IMR-90 (cell line): ENCODE measurements at regions not wholly inside any gene's neighbourhood (a gene's known extent, or its start where the extent isn't known, plus 50 kb on each side); places are given as distances from the start of the nearest gene placed in this dataset.

Source experiments
- ATAC-seq: fragments of 200-7000 bp; cut with Tn5 transposase; 2 replicates; pipeline ENCODE4 v1.9.1; 2020; ENCODE audit warnings: low read depth, mild to moderate bottlenecking, moderate library complexity
- BruUV-seq: library from RNA; stranded (reverse); fragments of 400-500 nt; replicated peaks from 2 replicates; lab custom pipeline; 2021; lab: Mats Ljungman, UMichigan
- CTCF ChIA-PET: fragments of 300-600 bp; formaldehyde crosslinking; extraction: SDS; loops from one replicate; lab custom pipeline; 2021; ENCODE audit warnings: antibody characterized with exemption; lab: Yijun Ruan, JAX
- POLR2A ChIA-PET: fragments of 300-600 bp; sonication (Branson Sonifier 250); formaldehyde crosslinking; loops from one replicate; lab custom pipeline; 2022; ENCODE audit warnings: antibody characterized with exemption; ENCODE audit not compliant: unreplicated experiment; lab: Charles Lee
- DNase-seq: peaks from one replicate; pipeline ENCODE4 v3.0.0; 2013
- H2AFZ ChIP-seq: replicated peaks from 2 replicates; pipeline ENCODE3; 2013; ENCODE audit warnings: low read length, mild to moderate bottlenecking; ENCODE audit not compliant: poor library complexity
- H2AK5ac ChIP-seq: 2 replicates; pipeline ENCODE4 v1.6.1; 2013; ENCODE audit warnings: low read depth, low read length, inconsistent platforms
- H2AK9ac ChIP-seq: replicated peaks from 2 replicates; pipeline ENCODE3; 2013; ENCODE audit warnings: mild to moderate bottlenecking, low read depth, low read length, moderate library complexity; ENCODE audit not compliant: poor library complexity
- H2BK120ac ChIP-seq: 2 replicates; pipeline ENCODE4 v1.6.1; 2013; ENCODE audit warnings: low read depth, low read length, inconsistent platforms
- H2BK15ac ChIP-seq: 3 replicates; pipeline ENCODE4 v1.6.1; 2013; ENCODE audit warnings: low read depth, low read length, inconsistent platforms
- H2BK20ac ChIP-seq: 2 replicates; pipeline ENCODE4 v1.6.1; 2013; ENCODE audit warnings: low read depth, mild to moderate bottlenecking, inconsistent platforms, low read length, moderate library complexity
- H2BK5ac ChIP-seq: 2 replicates; pipeline ENCODE4 v1.6.1; 2013; ENCODE audit warnings: mild to moderate bottlenecking, low read depth, low read length, inconsistent platforms; ENCODE audit not compliant: poor library complexity, severe bottlenecking
- H3K14ac ChIP-seq: replicated peaks from 2 replicates; pipeline ENCODE4 v1.6.1; 2013; ENCODE audit warnings: low read depth, low read length, inconsistent platforms
- H3K18ac ChIP-seq: 2 replicates; pipeline ENCODE4 v1.6.1; 2013; ENCODE audit warnings: low read depth, low read length, control low read depth
- H3K23ac ChIP-seq: 2 replicates; pipeline ENCODE4 v1.6.1; 2013; ENCODE audit warnings: low read depth, low read length, inconsistent platforms
- H3K27ac ChIP-seq: 2 replicates; pipeline ENCODE4 v1.5.1; 2013; ENCODE audit warnings: mild to moderate bottlenecking, control low read depth, low read length; ENCODE audit not compliant: insufficient read depth
- H3K27me3 ChIP-seq: 2 replicates; pipeline ENCODE4 v1.6.1; 2013; ENCODE audit warnings: low read length; ENCODE audit not compliant: control insufficient read depth, insufficient read depth
- H3K36me3 ChIP-seq: 2 replicates; pipeline ENCODE4 v1.6.1; 2013; ENCODE audit warnings: low read length, mixed read lengths; ENCODE audit not compliant: control insufficient read depth, insufficient read depth
- H3K4ac ChIP-seq: 2 replicates; pipeline ENCODE4 v1.6.1; 2013; ENCODE audit warnings: low read depth, low read length, inconsistent platforms
- H3K4me1 ChIP-seq: 2 replicates; pipeline ENCODE4 v1.6.1; 2013; ENCODE audit warnings: low read length, mixed read lengths; ENCODE audit not compliant: control insufficient read depth, insufficient read depth
- H3K4me2 ChIP-seq: 2 replicates; pipeline ENCODE4 v1.6.1; 2013; ENCODE audit warnings: low read depth, mild to moderate bottlenecking, control low read depth, low read length, moderate library complexity
- H3K4me3 ChIP-seq: 2 replicates; pipeline ENCODE4 v1.5.1; 2013; ENCODE audit warnings: low read depth, mild to moderate bottlenecking, control low read depth, low read length, moderate library complexity; ENCODE audit not compliant: insufficient read depth
- H3K56ac ChIP-seq: 2 replicates; pipeline ENCODE4 v1.6.1; 2013; ENCODE audit warnings: low read length, inconsistent platforms; ENCODE audit not compliant: insufficient read depth; ENCODE audit errors: extremely low read depth
- H3K79me1 ChIP-seq, 2 experiments: 2 replicates each; pipeline ENCODE4 v1.6.1; 2013; ENCODE audit warnings: low read length in 2 of 2, inconsistent platforms in 1 of 2, low read depth in 1 of 2
- H3K9ac ChIP-seq: 2 replicates; pipeline ENCODE4 v1.6.1; 2013; ENCODE audit warnings: low read depth, low read length, control low read depth
- H3K9me1 ChIP-seq: 2 replicates; pipeline ENCODE4 v1.6.1; 2013; ENCODE audit warnings: low read length, inconsistent platforms; ENCODE audit not compliant: insufficient read depth
- H3K9me3 ChIP-seq: 2 replicates; pipeline ENCODE4 v1.6.1; 2013; ENCODE audit warnings: low read length; ENCODE audit not compliant: control insufficient read depth, insufficient read depth
- H4K20me1 ChIP-seq: 2 replicates; pipeline ENCODE4 v1.6.1; 2013; ENCODE audit warnings: low read length, inconsistent platforms; ENCODE audit not compliant: insufficient read depth
- H4K5ac ChIP-seq: 2 replicates; pipeline ENCODE4 v1.6.1; 2013; ENCODE audit warnings: mild to moderate bottlenecking, low read depth, low read length, control low read depth
- H4K8ac ChIP-seq, 2 experiments: 2 replicates each; pipeline ENCODE4 v1.6.1; 2013; ENCODE audit warnings: low read depth in 2 of 2, low read length in 2 of 2, control low read depth in 1 of 2, inconsistent platforms in 1 of 2
- H4K91ac ChIP-seq: 2 replicates; pipeline ENCODE4 v1.6.1; 2013; ENCODE audit warnings: low read depth, low read length, inconsistent platforms; ENCODE audit not compliant: insufficient read depth
- CEBPB ChIP-seq: IDR thresholded peaks from 2 replicates; pipeline ENCODE4 v1.6.1; 2012; ENCODE audit warnings: low read depth, low read length, improper control_type of control experiment
- FOS ChIP-seq: fragments of 150-350 bp; IDR thresholded peaks from 2 replicates; pipeline ENCODE4 v1.6.1; 2016; ENCODE audit warnings: low read depth, low read length
- WGBS, 2 experiments: methylation state at CpG; one replicate each; pipeline versions ENCODE4 v1.1.5 to v1.1.7; 2013; ENCODE audit warnings: missing lambda C conversion rate in 2 of 2; ENCODE audit not compliant: insufficient read length in 1 of 2; ENCODE audit errors: extremely low coverage in 2 of 2; 5-methylcytosine and 5-hydroxymethylcytosine counted together
- dilution Hi-C: fragments of 300-500 bp; cut with HindIII; formaldehyde crosslinking; loops from one replicate; pipeline ENCODE4 v1.14.3; 2018; ENCODE audit warnings: low sequenced_read_pairs; ENCODE audit not compliant: unreplicated experiment
- in situ Hi-C: fragments of 300-500 bp; cut with MboI; formaldehyde crosslinking; loops from 3 replicates; pipeline ENCODE4 v1.14.3; 2019; ENCODE audit warnings: low sequenced_read_pairs, inconsistent platforms, mixed read lengths
- intact Hi-C: fragments of 100-400 bp; cut with micrococcal nuclease; formaldehyde crosslinking; loops from 2 replicates; pipeline ENCODE4 v1.10.0; 2022

GRCh38 chr2:128742467-128742866 is 423.8 kb upstream of the HS6ST1 start:
- Histone ChIP-seq H3K36me3 (no peaks in the 10 kb centered on the region), H2AFZ (no peak overlapping the region), H4K5ac (no peak overlapping the region), H2BK20ac (no peak overlapping the region), H4K20me1 (no peaks in the 10 kb centered on the region), H3K27ac (no peak overlapping the region), H2AK9ac (no peak overlapping the region), H4K91ac (no peak overlapping the region), H3K23ac (no peak overlapping the region), H3K56ac (no peak overlapping the region), H2BK120ac (no peak overlapping the region), H3K4me1 (peaks cover 6% of the 10 kb centered on the region; the same call in 1 of the 2 replicates), H3K14ac (no peak overlapping the region), H3K9me3 (no peaks in the 10 kb centered on the region), H3K9me1 (no peaks in the 10 kb centered on the region), H3K79me1 (no peaks in the 10 kb centered on the region), H3K4me3 (no peak overlapping the region), H3K4me2 (no peak overlapping the region), H3K27me3 (peaks cover 12% of the 10 kb centered on the region), H2BK5ac (no peak overlapping the region), H4K8ac (no peak overlapping the region), H2AK5ac (no peak overlapping the region), H3K4ac (no peak overlapping the region), H3K18ac (no peak overlapping the region), H2BK15ac (no peak overlapping the region), H3K9ac (no peak overlapping the region)
- dilution Hi-C loops = no loop called here
- in situ Hi-C loops = loop anchor here (25.0 kb wide), 1 partner anchor 680 kb away; no protein-coding TSS in a partner anchor
- CTCF ChIA-PET = no interaction called here
- no CpG with 5 or more reads among the region's 3 CpGs for WGBS, 2 experiments
- intact Hi-C loops = no loop called here
- ATAC-seq = no peak
- DNase-seq = no peak
- TF ChIP-seq FOS (no peak), CEBPB (no peak)
- POLR2A ChIA-PET = no interaction called here
- no TSS peak for BruUV-seq
